GM21360 (cell line): ENCODE measurements at regions not wholly inside any gene's neighbourhood (a gene's known extent, or its start where the extent isn't known, plus 50 kb on each side); places are given as distances from the start of the nearest gene placed in this dataset.

Experiments
- ATAC-seq: cut with Tn5 transposase; IDR thresholded peaks from one replicate; pipeline ENCODE4 v1.9.1; 2021; ENCODE audit warnings: mild to moderate bottlenecking, moderate library complexity; ENCODE audit not compliant: unreplicated experiment

DNA sequence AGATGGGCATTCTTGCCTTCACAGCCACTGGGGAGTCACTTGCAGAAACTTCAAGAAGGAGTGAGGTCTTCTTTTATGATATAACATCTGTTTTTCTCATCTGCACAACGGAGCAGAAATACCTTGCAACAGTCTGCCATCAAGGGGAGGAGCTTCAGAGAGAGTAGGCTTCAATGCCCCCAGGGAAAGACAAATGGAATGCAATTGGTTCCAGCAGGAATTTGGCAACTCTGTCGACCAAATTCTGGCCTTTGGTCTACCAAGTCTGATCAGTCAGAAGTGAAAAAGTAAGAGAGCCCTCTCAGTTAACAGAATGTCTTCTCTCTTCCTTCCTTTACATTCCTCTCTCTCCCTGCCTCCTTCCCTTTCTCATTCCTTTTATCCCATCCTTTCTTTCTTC lies 229.3 kb downstream of the IDS start:
- no peak for ATAC-seq

DNA sequence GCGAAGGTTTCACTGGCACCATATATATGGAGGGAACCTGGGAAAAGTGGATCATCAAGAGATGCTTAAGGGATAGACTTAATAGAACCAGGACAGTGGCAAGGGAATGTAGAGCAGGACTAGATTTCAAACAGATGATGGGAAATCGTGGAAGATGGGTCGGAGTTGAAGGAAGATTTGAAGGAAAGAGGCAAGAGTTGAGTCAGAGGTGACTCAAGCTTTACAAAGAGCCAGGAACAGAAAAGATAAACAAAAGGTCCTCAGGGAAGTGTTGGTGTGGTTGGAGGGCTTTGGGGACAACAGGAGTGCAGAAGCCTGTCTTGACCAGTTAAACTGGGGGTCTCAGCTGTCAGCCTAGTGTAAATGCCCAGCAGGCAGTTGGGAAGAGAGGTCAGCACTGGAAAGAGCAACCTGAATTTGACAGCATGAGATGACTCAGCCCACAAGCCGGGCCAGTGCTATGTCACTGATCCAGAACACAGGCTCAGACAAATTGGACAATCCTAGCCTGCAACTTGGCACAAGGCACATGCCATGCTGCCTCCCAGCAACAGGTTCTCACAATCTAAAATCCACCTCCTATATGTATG lies 230.5 kb downstream of the IDS start:
- no peak for ATAC-seq

DNA sequence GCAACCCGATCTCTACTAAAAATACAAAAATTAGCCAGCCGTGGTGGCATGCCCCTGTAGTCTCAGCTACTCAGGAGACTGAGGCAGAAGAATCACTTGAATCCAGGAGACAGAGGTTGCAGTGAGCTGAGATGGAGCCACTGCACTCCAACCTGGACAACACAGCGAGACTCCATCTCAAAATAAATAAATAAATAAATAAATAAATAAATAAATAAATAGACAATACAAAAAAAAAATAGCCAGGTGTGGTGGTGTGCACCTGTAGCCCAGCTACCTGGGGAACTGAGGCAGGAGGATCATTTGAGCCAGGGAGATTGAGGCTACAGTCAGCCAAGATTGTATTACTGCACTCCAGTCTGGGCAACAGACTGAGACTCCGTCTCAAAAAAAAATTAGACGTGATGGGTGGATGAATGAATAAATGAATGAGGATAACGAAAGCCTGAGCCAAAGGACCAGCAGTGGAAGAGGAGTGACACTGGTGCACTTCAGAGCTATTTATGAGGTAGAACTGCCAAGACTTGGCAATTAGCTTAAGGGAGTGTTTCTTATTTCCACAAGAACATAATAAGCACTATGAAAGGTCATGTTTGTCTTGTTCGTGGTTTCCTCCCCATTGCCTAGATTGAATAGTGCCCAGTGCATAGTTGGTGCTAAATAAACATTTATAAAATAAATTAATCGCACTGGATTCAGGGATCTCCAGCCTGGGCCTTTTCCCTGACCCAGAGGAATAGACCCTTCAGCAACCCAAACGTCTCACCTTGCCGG lies 232.2 kb downstream of the IDS start:
- ATAC-seq = no peak

DNA sequence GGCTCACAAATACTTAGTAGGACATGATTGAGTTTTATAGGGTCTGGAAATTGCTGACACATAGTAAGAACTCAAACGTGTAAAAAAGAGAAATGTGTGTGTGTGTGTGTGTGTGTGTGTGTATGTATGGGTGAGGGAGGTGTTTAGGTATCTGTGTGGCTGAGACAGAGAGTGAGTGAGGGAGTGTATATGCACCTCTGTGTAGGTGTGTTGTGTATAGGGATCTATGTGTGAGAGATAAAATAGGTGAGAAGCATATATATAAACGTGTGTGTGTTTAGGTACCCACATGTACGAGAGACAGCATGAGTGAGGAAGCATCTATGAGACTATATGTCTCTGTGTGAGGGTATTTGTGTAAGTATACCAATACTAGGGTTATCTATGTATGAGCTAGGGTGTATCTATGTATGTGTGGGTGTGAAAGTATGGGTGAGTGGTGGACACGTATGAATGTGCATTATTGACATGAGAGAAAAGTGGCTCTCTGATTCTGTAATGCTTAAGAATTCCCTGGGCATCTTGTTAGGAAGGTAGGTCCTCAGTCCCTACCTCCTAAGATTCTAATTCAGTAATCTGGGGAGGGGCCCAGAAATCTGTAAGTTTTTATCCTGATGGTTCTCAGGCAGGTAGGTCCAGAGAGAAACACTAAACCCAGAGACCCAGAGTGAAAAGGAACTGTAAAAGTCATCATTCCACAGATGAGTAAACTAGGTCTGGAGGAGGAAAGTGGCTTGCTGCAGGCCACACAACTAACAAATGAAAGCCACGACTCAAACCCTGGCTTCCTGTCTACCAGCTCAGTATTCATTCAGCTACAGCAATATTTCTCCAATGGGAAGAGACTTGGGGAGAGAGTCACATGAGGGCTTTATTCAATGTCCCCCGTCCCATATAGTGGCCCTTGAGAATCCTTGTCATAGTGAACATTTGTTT lies 237.0 kb downstream of the IDS start:
- ATAC-seq = peak; percentile 61

DNA sequence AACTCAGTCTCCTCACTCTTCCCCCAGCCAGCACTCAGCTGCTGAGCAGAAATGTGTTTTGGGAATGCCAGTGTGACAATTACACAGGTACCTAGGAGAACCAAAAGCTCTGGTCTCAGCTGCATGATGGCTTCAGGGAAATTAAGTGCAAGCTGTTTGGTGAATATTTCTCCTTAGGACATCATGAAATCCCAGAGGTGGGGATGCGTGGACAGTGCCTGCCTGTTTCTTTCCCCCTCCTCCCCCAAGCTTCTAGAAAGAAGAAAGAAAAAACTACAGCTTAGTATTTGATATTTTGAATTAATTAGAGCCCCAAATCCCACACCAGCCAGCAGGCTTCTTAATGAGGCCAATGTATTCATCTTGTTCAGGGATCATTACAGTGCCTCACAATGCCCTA lies 243.0 kb downstream of the IDS start:
- ATAC-seq = no peak

DNA sequence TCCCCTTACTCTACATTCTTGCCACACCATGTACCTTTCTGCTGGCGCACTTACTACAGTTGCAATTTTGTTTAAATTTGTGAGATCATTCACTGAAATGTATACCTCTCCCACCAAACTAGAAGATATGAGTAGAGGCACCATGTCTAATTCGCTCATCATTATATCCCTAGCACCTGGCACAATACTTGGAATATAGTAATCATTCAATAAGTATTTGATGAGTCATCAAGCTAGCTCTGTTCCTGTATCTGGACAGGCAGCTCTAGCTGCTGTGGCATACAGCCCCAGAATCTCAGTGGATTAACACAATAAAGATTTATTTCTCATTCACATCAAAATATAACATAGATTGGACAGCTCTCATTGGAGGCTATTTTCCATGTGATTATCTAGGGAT lies 245.9 kb downstream of the IDS start:
- ATAC-seq = no peak

DNA sequence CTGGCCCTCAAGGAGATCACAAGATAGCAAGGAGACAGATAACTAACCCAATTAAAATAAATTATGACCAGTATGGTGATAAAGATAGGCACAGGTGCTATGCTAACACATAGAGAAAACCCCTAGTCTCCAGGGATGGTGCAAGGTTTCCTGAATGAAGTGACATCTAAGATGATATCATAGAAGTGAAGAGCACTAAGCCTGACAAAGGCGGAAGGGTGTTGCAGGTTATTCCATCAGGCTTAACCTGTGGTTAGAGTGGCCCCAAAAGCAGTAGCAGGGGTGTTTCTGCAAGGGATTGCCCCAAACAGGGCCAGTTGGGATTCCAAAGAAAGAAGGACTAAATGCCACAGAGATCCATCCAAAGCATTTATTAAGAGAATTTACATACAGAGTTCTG lies 249.2 kb downstream of the IDS start:
- ATAC-seq = no peak

DNA sequence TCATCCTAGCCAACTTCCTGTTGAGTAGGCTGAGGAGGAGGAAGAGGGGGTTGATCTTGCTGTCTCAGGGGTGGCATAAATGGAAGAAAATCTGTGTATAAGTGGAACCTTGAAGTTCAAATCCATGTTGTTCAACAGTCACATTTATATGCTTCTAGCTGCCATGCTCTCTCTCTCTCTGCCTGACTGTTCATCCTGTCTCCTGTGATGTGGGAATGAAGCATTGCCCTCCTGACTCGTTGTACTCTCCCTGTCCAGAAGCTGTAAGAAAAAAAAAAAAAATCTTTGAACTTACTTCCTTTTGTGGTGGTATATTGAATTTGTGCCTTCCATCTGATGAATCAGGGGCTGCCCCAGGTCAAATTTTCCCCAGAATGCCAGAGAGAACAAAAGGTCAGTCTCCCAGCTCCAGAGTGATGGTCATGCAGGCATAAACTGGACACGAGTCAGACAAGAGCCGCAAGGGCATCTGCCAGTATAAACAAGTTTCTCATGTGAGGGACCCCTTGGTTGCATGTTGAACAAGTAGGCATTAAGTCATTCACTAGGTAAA lies 257.0 kb downstream of the IDS start:
- ATAC-seq = no peak

DNA sequence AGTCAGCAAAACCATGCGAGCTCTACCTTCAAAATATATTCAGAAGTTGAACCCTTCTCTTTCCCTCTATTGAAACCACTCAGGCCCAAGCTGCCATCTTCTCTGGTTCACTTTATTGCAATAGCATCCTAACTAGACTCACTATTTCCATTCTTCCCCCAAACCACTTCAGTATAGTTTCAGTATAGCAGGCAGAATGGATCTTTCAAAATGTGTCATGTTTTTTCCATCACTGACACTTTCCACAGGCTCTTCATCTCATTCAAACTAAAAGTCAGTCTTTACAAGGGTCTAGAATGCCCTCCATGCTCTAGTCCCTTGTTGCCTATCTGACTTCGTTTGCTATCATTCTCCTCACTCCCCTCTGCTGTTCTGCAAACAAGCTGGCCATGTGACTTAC lies 274.4 kb downstream of the IDS start:
- ATAC-seq = no peak

DNA sequence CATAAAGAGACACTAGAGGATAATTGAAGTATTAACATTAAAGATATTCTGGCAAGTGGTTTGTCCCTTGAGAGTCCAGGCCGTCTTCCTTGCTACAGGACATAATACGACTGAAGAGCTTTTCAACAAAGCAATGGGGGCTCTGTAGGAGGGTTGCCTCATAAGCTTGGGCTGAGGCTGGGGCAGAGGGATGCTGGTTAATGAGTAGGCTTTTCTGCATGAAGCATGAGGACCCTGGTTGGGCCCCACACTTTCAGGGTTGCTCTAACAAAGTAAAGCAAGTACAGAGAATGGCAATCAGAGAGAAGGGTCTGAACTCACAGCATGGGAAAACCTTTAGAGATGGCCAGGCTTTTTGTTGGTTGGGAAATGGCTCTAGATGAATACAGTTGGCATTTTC lies 281.3 kb downstream of the IDS start:
- no peak for ATAC-seq

DNA sequence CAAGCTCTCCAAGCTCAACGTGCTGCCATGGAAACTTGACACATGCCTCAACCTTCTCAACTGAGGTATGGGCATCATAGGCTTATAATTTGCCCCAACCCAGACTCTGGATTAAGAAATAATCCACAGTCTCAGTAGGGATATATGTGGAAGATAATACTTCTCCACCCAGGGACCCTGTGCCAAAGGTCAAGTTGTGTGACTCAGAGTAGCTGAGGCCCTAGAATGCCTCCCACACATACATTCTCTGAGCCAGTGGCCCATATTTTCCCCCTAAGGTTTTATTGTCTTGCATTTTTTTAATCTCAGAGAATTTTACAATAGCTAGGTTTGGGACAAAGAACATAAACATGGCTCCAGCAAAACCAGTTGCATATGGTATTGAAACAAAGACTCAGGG lies 283.1 kb downstream of the IDS start:
- ATAC-seq = no peak

DNA sequence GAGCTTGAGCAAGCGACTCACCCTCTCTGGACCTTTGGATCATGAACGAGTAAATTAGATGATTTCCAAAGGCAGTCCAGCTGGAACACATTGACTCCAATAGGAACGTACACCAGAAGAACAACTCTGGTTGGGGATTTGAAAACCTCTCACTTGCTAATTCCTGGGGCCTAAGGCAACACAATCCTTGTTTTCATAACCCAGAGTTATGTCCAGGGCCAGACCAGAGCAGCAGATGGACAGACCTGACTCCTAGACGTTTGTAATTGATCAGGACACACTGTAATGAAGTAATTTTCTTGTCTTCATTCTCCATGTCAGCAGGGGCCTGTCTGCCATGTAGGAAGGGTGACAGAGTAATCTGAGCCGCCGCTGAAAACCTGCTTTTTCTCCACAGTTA lies 283.9 kb downstream of the IDS start:
- ATAC-seq = no peak

DNA sequence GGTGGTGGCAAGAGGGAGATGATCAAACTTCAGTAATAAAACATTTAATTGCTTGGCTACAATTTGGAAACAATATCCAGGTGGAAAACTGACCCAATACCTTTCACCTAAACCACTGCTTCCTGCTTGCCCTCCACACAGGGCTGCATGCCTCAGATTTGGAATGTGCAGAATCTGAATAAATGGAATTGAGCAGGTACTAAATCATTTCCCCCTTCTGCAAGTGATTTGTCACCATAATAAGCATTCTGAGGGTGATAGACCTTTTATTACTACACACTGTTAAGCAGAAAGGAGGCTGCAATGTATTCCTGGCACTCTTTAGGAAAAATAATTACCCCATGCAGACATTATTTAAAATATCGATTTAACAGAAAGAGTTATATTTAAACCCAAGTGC lies 291.8 kb downstream of the IDS start:
- no peak for ATAC-seq

DNA sequence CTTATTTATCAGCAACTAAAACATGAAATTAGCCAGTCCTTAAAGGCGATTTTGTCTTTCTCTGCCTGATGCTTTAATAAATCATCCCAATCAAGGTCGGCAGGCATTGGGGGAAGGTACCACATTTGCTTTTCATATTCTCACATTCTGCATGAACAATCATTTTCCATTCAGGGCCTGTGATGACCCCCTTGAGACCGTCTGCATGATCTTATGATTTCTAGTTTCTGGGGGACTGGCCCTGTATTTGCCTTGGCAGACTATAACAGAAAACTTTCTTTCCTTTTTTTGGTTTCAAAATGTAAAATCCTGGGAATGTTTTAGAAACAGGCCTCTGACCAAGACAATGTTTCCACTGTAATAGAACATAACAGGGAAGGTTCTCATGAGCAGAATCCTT lies 296.8 kb downstream of the IDS start:
- no peak for ATAC-seq

DNA sequence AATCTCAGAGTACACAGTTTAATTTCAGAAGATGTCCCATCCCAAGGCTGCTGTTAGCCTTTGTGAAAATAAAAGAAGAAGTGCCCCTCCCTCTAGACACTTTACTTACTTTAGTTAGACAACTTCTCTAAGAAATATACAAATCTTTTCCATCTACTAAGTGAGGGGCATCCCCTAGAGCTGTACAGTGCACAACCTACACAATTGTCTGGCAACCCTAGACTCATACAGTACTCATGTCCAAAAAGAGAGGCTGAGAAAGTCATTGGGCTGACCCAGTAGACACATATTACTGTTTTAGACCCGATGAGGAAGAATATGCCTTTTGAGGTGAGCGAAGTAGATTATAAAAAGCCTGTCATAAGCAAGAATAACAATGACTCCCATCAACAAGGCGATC lies 297.6 kb downstream of the IDS start:
- peak; percentile 45 for ATAC-seq

DNA sequence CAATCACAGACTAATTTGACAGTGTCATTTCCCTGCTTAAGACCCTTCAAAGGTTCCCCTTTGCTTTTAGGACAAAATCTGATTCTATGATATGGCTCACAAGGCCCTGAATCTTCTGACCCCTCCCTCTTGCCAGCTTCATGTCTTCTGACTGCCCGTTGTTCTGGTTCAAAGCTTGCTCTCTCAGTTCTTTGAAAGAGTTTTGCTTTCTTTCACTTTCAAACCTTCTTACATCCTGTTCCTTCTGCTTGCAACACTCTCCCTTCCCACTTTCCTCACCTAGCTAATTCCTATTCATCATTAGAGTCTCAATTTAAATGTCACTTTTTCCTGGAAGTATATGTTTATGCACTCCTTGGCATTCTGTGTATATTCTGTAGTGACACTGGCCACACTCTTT lies 299.2 kb downstream of the IDS start:
- ATAC-seq = peak; percentile 61

DNA sequence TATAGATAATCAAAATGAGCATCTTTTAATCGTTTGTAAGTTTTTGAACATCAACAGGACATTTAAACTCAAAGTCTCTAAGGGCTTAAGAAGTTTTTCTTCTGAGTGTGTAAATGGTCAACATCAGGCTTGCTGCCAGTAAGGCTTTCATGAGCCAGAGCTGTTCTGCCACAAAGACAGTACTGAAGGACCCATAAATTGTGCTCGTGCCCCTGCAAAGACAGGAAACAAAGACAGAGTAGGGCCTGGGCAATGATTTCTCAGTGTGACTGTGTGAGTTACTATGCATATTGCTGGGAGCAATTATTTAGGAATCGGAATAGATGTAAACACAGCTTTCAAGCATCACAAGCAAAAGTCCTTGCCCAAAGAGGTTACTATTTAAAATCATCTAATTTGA lies 300.0 kb downstream of the IDS start:
- no peak for ATAC-seq

DNA sequence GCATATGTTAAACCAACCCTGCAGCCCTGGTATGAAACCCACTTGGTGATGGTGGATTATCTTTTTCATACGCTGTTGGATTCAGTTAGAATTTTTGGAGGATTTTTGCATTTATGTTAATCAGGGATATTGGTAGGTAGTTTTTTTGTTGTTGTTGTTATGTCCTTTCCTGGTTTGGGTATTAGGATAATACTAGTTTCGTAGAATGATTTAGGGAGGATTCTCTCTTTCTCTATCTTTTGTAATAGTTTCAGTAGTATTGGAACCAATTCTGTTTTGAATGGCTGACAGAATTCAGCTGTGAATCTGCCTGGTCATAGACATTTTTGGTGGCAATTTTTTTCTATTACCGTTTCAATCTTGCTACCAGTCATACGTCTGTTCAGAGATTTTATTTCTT lies 305.4 kb downstream of the IDS start:
- no peak for ATAC-seq

DNA sequence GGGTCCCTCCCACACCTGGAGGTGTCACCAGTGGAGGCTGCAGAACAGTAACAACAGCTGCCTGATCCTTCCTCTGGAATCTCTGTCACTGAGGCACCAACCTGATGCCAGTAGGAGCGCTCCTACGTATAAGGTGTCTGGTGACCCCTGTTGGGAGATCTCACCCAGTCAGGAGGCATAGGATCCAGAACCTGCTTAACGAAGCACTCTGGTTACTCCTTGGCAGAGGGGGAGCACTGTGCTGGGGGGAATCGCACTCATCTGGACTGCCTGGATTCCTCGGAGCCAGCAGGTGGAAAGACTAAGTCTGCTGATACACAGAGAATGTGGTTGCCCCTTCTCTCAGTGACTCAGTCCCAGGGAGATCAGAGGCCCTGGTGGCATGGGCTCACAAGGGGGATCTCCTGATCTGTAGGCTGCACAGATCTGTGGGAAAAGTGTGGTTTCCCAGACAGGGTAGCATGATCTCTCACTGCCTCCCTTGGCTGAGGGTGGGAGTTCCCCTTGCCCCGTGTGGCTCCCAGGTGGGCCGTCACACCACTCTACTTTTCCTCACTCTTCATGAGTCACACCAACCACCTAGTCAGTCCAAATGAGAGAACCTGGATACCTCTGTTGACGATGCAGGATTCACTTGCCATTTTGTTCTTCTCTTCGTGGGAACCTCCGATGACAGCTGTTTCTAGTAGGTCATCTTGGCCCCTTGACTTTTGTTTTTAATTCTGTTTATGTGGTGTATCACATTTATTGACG lies 305.9 kb downstream of the IDS start:
- peak; percentile 80 for ATAC-seq

DNA sequence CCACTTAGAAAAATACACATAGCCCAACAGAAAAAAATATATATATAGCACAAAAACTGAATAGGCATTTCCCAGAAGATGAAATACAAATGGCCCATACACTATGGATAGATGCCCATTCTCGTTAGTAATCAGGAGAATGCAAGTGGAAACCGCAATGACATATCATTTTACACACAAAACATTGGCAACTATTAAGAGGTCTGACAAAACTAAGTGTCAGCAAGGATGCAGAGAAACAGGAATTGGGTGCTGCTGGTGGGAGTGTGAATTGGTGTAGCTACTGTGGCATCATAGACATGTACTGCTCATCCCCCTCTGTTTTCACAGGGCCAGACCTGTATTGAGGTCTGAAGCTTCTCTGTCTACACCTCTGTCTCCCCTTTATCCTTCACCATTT lies 320.0 kb downstream of the IDS start:
- ATAC-seq = no peak
